SK-N-SH (cell line): ENCODE measurements at regions not wholly inside any gene's neighbourhood (a gene's known extent, or its start where the extent isn't known, plus 50 kb on each side); places are given as distances from the start of the nearest gene placed in this dataset.

Experiments
- CTCF ChIA-PET: fragments of 300-600, 350-600 bp; formaldehyde crosslinking; extraction: SDS; loops from one replicate; lab custom pipeline; 2021; lab: Yijun Ruan, JAX
- POLR2A ChIA-PET: fragments of 350-600 bp; sonication (Branson Sonifier 250); formaldehyde crosslinking; extraction: SDS; loops from one replicate; lab custom pipeline; 2020; ENCODE audit warnings: antibody characterized with exemption, inconsistent platforms; lab: Yijun Ruan, JAX
- DNase-seq: peaks from one replicate; pipeline ENCODE4 v3.0.0; 2012
- H2AFZ ChIP-seq: fragments of 200-600 bp; sonication (generic); 2 replicates; pipeline ENCODE4 v1.8.1; 2016; ENCODE audit warnings: antibody characterized with exemption, mild to moderate bottlenecking, low read depth
- H3F3A ChIP-seq: fragments of 200-600 bp; sonication (generic); replicated peaks from 2 replicates; pipeline ENCODE3; 2016; ENCODE audit warnings: antibody characterized with exemption, mild to moderate bottlenecking; ENCODE audit not compliant: insufficient read depth
- H3K27ac ChIP-seq, 2 experiments: fragments of 200-500 bp in 1 of 2; fragments of 200-600 bp in 1 of 2; sonication (Bioruptor generic) in 1 of 2; sonication (generic), shearing (Covaris generic) in 1 of 2; 2 replicates each; pipeline versions ENCODE4 v1.5.1 to v1.6.1; 2014 to 2016; ENCODE audit warnings: low read depth in 2 of 2, inconsistent platforms in 1 of 2, low read length in 1 of 2, mild to moderate bottlenecking in 1 of 2, mixed read lengths in 1 of 2
- H3K27me3 ChIP-seq: fragments of 200-600 bp; sonication (generic), shearing (Covaris generic); 2 replicates; pipeline ENCODE4 v1.6.1; 2016; ENCODE audit warnings: mixed run types; ENCODE audit not compliant: insufficient read depth
- H3K36me3 ChIP-seq, 2 experiments: fragments of 200-500 bp in 1 of 2; fragments of 200-600 bp in 1 of 2; sonication (Bioruptor generic) in 1 of 2; sonication (generic) in 1 of 2; replicated peaks in 1 of 2; 2 replicates each; pipeline versions ENCODE3 to v1.5.1; 2014 to 2016; ENCODE audit warnings: low read length in 1 of 2, mild to moderate bottlenecking in 1 of 2; ENCODE audit not compliant: insufficient read depth in 2 of 2, control insufficient read depth in 1 of 2
- H3K4me1 ChIP-seq, 2 experiments: fragments of 200-500 bp in 1 of 2; fragments of 200-600 bp in 1 of 2; sonication (Bioruptor generic) in 1 of 2; sonication (generic), shearing (Covaris generic) in 1 of 2; 2 replicates each; pipeline versions ENCODE4 v1.5.1 to v1.6.1; 2014 to 2016; ENCODE audit warnings: low read depth in 1 of 2, low read length in 1 of 2, mixed run types in 1 of 2; ENCODE audit not compliant: insufficient read depth in 2 of 2, control insufficient read depth in 1 of 2
- H3K4me2 ChIP-seq: fragments of 200-600 bp; sonication (generic), shearing (Covaris generic); 2 replicates; pipeline ENCODE4 v1.6.1; 2017; ENCODE audit warnings: mixed run types
- H3K4me3 ChIP-seq, 2 experiments: fragments of 200-500 bp in 1 of 2; fragments of 200-600 bp in 1 of 2; sonication (Bioruptor generic) in 1 of 2; sonication (generic), shearing (Covaris generic) in 1 of 2; 2 replicates each; pipeline versions ENCODE4 v1.5.1 to v1.8.1; 2014 to 2016; ENCODE audit warnings: low read depth in 2 of 2, inconsistent platforms in 1 of 2, low read length in 1 of 2, mild to moderate bottlenecking in 1 of 2, mixed read lengths in 1 of 2, moderate library complexity in 1 of 2
- H3K79me2 ChIP-seq: fragments of 200-600 bp; sonication (generic); 2 replicates; pipeline ENCODE4 v1.8.1; 2017; ENCODE audit warnings: mild to moderate bottlenecking; ENCODE audit not compliant: insufficient read depth
- H3K9ac ChIP-seq: fragments of 200-600 bp; sonication (generic); 2 replicates; pipeline ENCODE4 v1.6.1; 2017; ENCODE audit warnings: mixed run types
- H3K9me2 ChIP-seq: fragments of 200-600 bp; sonication (generic); 2 replicates; pipeline ENCODE4 v1.6.1; 2017; ENCODE audit warnings: mixed run types
- H3K9me3 ChIP-seq: fragments of 200-600 bp; sonication (generic); 2 replicates; pipeline ENCODE4 v1.6.1; 2017; ENCODE audit warnings: mixed run types, mild to moderate bottlenecking, moderate library complexity
- H4K20me1 ChIP-seq: fragments of 200-600 bp; sonication (generic); 2 replicates; pipeline ENCODE4 v1.6.1; 2017; ENCODE audit warnings: mild to moderate bottlenecking, mixed run types; ENCODE audit not compliant: insufficient read depth
- CHD2 ChIP-seq: fragments of 150-350 bp; IDR thresholded peaks from 2 replicates; pipeline ENCODE4 v1.6.1; 2018; ENCODE audit warnings: low read length; ENCODE audit not compliant: partially characterized antibody
- ELF1 ChIP-seq: IDR thresholded peaks from 2 replicates; pipeline ENCODE4 v1.4.0; 2012
- EZH2phosphoT487 ChIP-seq: fragments of 200-600 bp; sonication (generic); IDR thresholded peaks from 2 replicates; pipeline ENCODE4 v1.6.1; 2017; ENCODE audit warnings: low read depth, mixed run types, mild to moderate bottlenecking, antibody characterized with exemption, moderate library complexity, borderline replicate concordance
- FOSL2 ChIP-seq: IDR thresholded peaks from 2 replicates; pipeline ENCODE4 v1.4.0; 2012; ENCODE audit warnings: low read depth, mild to moderate bottlenecking, moderate library complexity, borderline replicate concordance
- FOXM1 ChIP-seq: IDR thresholded peaks from 2 replicates; pipeline ENCODE4 v1.4.0; 2012; ENCODE audit warnings: low read depth, mild to moderate bottlenecking
- GABPA ChIP-seq: IDR thresholded peaks from 2 replicates; pipeline ENCODE4 v1.4.0; 2012; ENCODE audit warnings: low read depth, mild to moderate bottlenecking
- IRF3 ChIP-seq: fragments of 150-350 bp; IDR thresholded peaks from 2 replicates; pipeline ENCODE4 v1.6.1; 2016; ENCODE audit warnings: mild to moderate bottlenecking, low read depth, low read length
- JUND ChIP-seq: IDR thresholded peaks from 2 replicates; pipeline ENCODE4 v1.4.0; 2012
- MAX ChIP-seq: IDR thresholded peaks from 2 replicates; pipeline ENCODE4 v1.4.0; 2012; ENCODE audit warnings: low read depth
- MEF2A ChIP-seq: IDR thresholded peaks from 2 replicates; pipeline ENCODE4 v1.4.0; 2012; ENCODE audit warnings: low read depth, borderline replicate concordance
- MXI1 ChIP-seq: IDR thresholded peaks from 2 replicates; pipeline ENCODE4 v1.6.1; 2012; ENCODE audit warnings: mild to moderate bottlenecking, low read depth, low read length, improper control_type of control experiment
- NFIC ChIP-seq: IDR thresholded peaks from 2 replicates; pipeline ENCODE4 v1.4.0; 2012; ENCODE audit warnings: borderline replicate concordance
- PBX3 ChIP-seq: IDR thresholded peaks from 2 replicates; pipeline ENCODE4; 2012
- RFX5 ChIP-seq: IDR thresholded peaks from 2 replicates; pipeline ENCODE4 v1.6.1; 2012; ENCODE audit warnings: mild to moderate bottlenecking, improper control_type of control experiment, low read length
- RXRA ChIP-seq: IDR thresholded peaks from 2 replicates; pipeline ENCODE4 v1.4.0; 2012; ENCODE audit warnings: low read depth, mild to moderate bottlenecking, borderline replicate concordance
- SIN3A ChIP-seq: IDR thresholded peaks from 2 replicates; pipeline ENCODE4 v1.6.1; 2012; ENCODE audit warnings: low read depth, mild to moderate bottlenecking, low read length, moderate library complexity, borderline replicate concordance
- SMC3 ChIP-seq: IDR thresholded peaks from 2 replicates; pipeline ENCODE4 v1.6.1; 2012; ENCODE audit warnings: low read depth, low read length, improper control_type of control experiment
- TCF12 ChIP-seq: IDR thresholded peaks from 2 replicates; pipeline ENCODE4 v1.4.0; 2012
- USF1 ChIP-seq: IDR thresholded peaks from 2 replicates; pipeline ENCODE4 v1.4.0; 2012; ENCODE audit warnings: low read depth, borderline replicate concordance
- USF2 ChIP-seq: fragments of 150-350 bp; IDR thresholded peaks from 2 replicates; pipeline ENCODE4 v1.6.1; 2017; ENCODE audit warnings: antibody characterized with exemption, low read length, low read depth, borderline replicate concordance
- YY1 ChIP-seq: IDR thresholded peaks from 2 replicates; pipeline ENCODE4 v1.4.0; 2012; ENCODE audit warnings: low read depth, mild to moderate bottlenecking
- WGBS: methylation state at CpG from one replicate; pipeline ENCODE4 v1.1.6; 2017; ENCODE audit warnings: low lambda C conversion rate; 5-methylcytosine and 5-hydroxymethylcytosine counted together

GRCh38 chr4:154004507-154005170 is 215.8 kb upstream of the SFRP2 start:
- 8% methylated on average over 7 of the region's 7 CpGs for WGBS
- Histone ChIP-seq H3K9ac (no peak overlapping the region), H4K20me1 (no peaks in the 10 kb centered on the region), H3K4me3 (no peak overlapping the region), H3K27me3 (no peaks in the 10 kb centered on the region), H3F3A (no peaks in the 10 kb centered on the region), H3K4me1 (no peaks in the 10 kb centered on the region), H3K36me3 (no peaks in the 10 kb centered on the region), H3K9me2 (no peaks in the 10 kb centered on the region), H2AFZ (peak overlapping the region; percentile 65; the same call in 1 of the 2 replicates), H3K79me2 (no peaks in the 10 kb centered on the region), H3K9me3 (no peaks in the 10 kb centered on the region), H3K27ac (peak overlapping the region in 1 of 2 experiments; percentile 51; a peak in 1 of 4 replicates), H3K4me2 (no peak overlapping the region)
- POLR2A ChIA-PET, result no interaction called here
- no peak for TF ChIP-seq FOSL2
- TF ChIP-seq NFIC, result no peak
- no peak for TF ChIP-seq SMC3
- no peak for TF ChIP-seq IRF3
- no peak for TF ChIP-seq RFX5
- TF ChIP-seq RXRA, result no peak
- no peak for TF ChIP-seq PBX3
- no peak for TF ChIP-seq MEF2A
- TF ChIP-seq MAX, result no peak
- TF ChIP-seq CHD2, result no peak
- no peak for TF ChIP-seq JUND
- TF ChIP-seq ELF1, result no peak
- no peak for TF ChIP-seq EZH2phosphoT487
- TF ChIP-seq TCF12, result no peak
- no peak for DNase-seq
- CTCF ChIA-PET, result interaction anchor here (0.7 kb wide), 1 partner anchor 118 kb away, joined by 3 read pairs; no protein-coding TSS in a partner anchor

GRCh38 chr4:154004016-154004415 is 215.1 kb upstream of the SFRP2 start:
- Histone ChIP-seq H2AFZ (no peak overlapping the region), H4K20me1 (no peaks in the 10 kb centered on the region), H3K9me3 (no peaks in the 10 kb centered on the region), H3K27me3 (no peaks in the 10 kb centered on the region), H3K4me3 (no peak overlapping the region), H3F3A (no peaks in the 10 kb centered on the region), H3K36me3 (no peaks in the 10 kb centered on the region), H3K27ac (peak overlapping the region in 1 of 2 experiments; percentile 51; a peak in 1 of 4 replicates), H3K9ac (no peak overlapping the region), H3K9me2 (no peaks in the 10 kb centered on the region), H3K4me2 (no peak overlapping the region), H3K79me2 (no peaks in the 10 kb centered on the region), H3K4me1 (no peaks in the 10 kb centered on the region)
- WGBS, result 15% methylated on average over 5 of the region's 5 CpGs
- ChIA-PET CTCF (interaction anchor here (0.7 kb wide), 1 partner anchor 118 kb away, joined by 3 read pairs; no protein-coding TSS in a partner anchor), POLR2A (interaction anchor here (0.6 kb wide), 1 partner anchor 45 kb away, joined by 3 read pairs; no protein-coding TSS in a partner anchor)
- no peak for DNase-seq
- TF ChIP-seq PBX3 (no peak), YY1 (no peak), USF1 (no peak), MXI1 (no peak), FOXM1 (no peak), SIN3A (no peak), NFIC (no peak), TCF12 (no peak), CHD2 (no peak), ELF1 (no peak), RFX5 (no peak), MAX (no peak), USF2 (no peak), GABPA (no peak)
